Activated naive CD8-positive, alpha-beta T cell treated with anti-CD3 and anti-CD28 coated beads, Interleukin-2, amount 50 U/mL, for 24 hours (primary cell): ENCODE measurements at regions not wholly inside any gene's neighbourhood (a gene's known extent, or its start where the extent isn't known, plus 50 kb on each side); places are given as distances from the start of the nearest gene placed in this dataset.
"Not testable (repeated sequence)": the region's sequence is repeated elsewhere in the genome, so short reads cannot be mapped to it uniquely, and the experiment has no call there.

Experiments used
- ATAC-seq: fragments of 150-1000 bp; cut with Tn5 transposase; one replicate; pipeline ENCODE4 v1.10.0; 2021
- DNase-seq: peaks from one replicate; pipeline ENCODE4 v3.0.0; 2021
- H3K27ac Mint-ChIP-seq: one replicate; pipeline ENCODE4 v1.8.0; 2021; ENCODE audit warnings: mild to moderate bottlenecking, mixed read lengths
- H3K27me3 Mint-ChIP-seq: one replicate; pipeline ENCODE4 v1.8.0; 2021; ENCODE audit warnings: mixed read lengths
- H3K36me3 Mint-ChIP-seq: one replicate; pipeline ENCODE4 v1.8.0; 2021; ENCODE audit warnings: low read depth, mixed read lengths
- H3K4me1 Mint-ChIP-seq: one replicate; pipeline ENCODE4 v1.8.0; 2021; ENCODE audit warnings: mixed read lengths
- H3K4me3 Mint-ChIP-seq: one replicate; pipeline ENCODE4 v1.8.0; 2021; ENCODE audit warnings: mild to moderate bottlenecking, moderate library complexity, mixed read lengths
- H3K9me3 Mint-ChIP-seq: one replicate; pipeline ENCODE4 v1.8.0; 2021; ENCODE audit warnings: mixed read lengths

DNA sequence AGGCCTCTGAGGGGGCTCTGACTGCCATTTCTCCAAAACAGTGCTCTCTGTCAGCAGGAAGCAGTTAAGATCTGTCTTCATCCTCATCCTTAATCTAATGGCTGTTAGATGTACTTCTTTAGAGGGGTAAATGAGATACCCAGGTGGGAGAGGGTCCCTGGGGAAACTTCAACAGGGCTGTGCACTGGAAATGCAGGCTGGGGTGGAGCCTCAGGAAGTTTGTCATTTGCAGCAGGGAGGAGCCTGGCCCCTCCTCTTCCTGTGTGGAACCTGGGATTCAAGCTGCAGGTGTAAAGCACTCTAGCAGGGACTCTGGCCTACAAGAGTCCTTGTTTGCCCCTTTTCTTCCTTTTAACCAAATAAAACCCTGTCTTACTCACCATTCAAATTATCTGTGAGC, 1173.6 kb downstream of the OTOL1 start:
- H3K27ac Mint-ChIP-seq, result no peak overlapping the region
- H3K27me3 Mint-ChIP-seq, result no peaks in the 10 kb centered on the region
- DNase-seq (no peak), ATAC-seq (no peak)
- H3K4me3 Mint-ChIP-seq, result no peak overlapping the region
- no peaks in the 10 kb centered on the region for H3K4me1 Mint-ChIP-seq
- H3K36me3 Mint-ChIP-seq, result no peaks in the 10 kb centered on the region
- peaks cover 4% of the 10 kb centered on the region for H3K9me3 Mint-ChIP-seq

- no peaks in the 10 kb centered on the region for H3K27me3 Mint-ChIP-seq
- no peaks in the 10 kb centered on the region for H3K36me3 Mint-ChIP-seq
- no peak overlapping the region for H3K27ac Mint-ChIP-seq
- no peak for DNase-seq
- H3K4me3 Mint-ChIP-seq, result no peak overlapping the region
- ATAC-seq, result no peak
- H3K9me3 Mint-ChIP-seq, result peaks cover 4% of the 10 kb centered on the region
- H3K4me1 Mint-ChIP-seq, result no peaks in the 10 kb centered on the region
These were observed 1180.9 kb downstream of the OTOL1 start for GRCh38 chr3:162677475-162677874.

DNA sequence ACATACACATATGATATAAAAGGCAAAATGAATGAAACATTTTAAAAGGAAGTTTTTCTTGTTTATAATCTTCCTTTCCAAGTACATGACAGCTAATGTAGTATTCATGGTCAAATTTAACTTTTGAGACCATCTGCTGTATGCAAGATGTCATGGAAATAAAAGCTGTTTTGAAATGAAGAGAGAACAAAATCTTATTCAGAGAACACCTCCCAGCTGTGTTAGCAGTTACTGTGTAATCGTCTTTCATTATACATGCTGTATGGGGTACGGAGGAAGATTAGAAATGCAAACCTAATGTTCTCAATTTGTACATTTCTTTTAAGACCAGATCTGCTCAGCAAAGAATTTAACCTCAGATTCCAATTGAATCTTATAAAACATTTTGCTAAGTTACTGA, 1182.3 kb downstream of the OTOL1 start:
- no peaks in the 10 kb centered on the region for H3K27me3 Mint-ChIP-seq
- ATAC-seq (no peak), DNase-seq (no peak)
- no peak overlapping the region for H3K27ac Mint-ChIP-seq
- peaks cover 4% of the 10 kb centered on the region for H3K9me3 Mint-ChIP-seq
- no peaks in the 10 kb centered on the region for H3K36me3 Mint-ChIP-seq
- no peaks in the 10 kb centered on the region for H3K4me1 Mint-ChIP-seq
- no peak overlapping the region for H3K4me3 Mint-ChIP-seq

GRCh38 chr3:162684260-162684659, 1187.7 kb downstream of the OTOL1 start:
- ATAC-seq (no peak), DNase-seq (no peak)
- no peaks in the 10 kb centered on the region for H3K27me3 Mint-ChIP-seq
- no peak overlapping the region for H3K27ac Mint-ChIP-seq
- no peak overlapping the region for H3K4me3 Mint-ChIP-seq
- peaks cover 11% of the 10 kb centered on the region for H3K9me3 Mint-ChIP-seq
- H3K4me1 Mint-ChIP-seq, result no peaks in the 10 kb centered on the region
- no peaks in the 10 kb centered on the region for H3K36me3 Mint-ChIP-seq

GRCh38 chr3:162699291-162699690, 1202.7 kb downstream of the OTOL1 start:
- no peaks in the 10 kb centered on the region for H3K27me3 Mint-ChIP-seq
- ATAC-seq, result no peak

GRCh38 chr3:162701211-162701610, 1204.6 kb downstream of the OTOL1 start:
- H3K36me3 Mint-ChIP-seq, result no peaks in the 10 kb centered on the region
- no peaks in the 10 kb centered on the region for H3K9me3 Mint-ChIP-seq
- ATAC-seq (no peak), DNase-seq (no peak)
- no peaks in the 10 kb centered on the region for H3K27me3 Mint-ChIP-seq
- H3K27ac Mint-ChIP-seq, result no peak overlapping the region
- no peaks in the 10 kb centered on the region for H3K4me1 Mint-ChIP-seq
- no peak overlapping the region for H3K4me3 Mint-ChIP-seq

More at GRCh38 chr3:162699291-162699690, 1202.7 kb downstream of the OTOL1 start:
- no peaks in the 10 kb centered on the region for H3K4me1 Mint-ChIP-seq
- no peaks in the 10 kb centered on the region for H3K36me3 Mint-ChIP-seq
- H3K4me3 Mint-ChIP-seq, result no peak overlapping the region
- H3K27ac Mint-ChIP-seq, result no peak overlapping the region
- DNase-seq, result no peak
- no peaks in the 10 kb centered on the region for H3K9me3 Mint-ChIP-seq

GRCh38 chr3:162702768-162703385, 1206.3 kb downstream of the OTOL1 start:
- H3K27me3 Mint-ChIP-seq, result no peaks in the 10 kb centered on the region
- H3K4me3 Mint-ChIP-seq, result no peak overlapping the region
- H3K27ac Mint-ChIP-seq, result no peak overlapping the region
- H3K4me1 Mint-ChIP-seq, result no peaks in the 10 kb centered on the region
- ATAC-seq (no peak), DNase-seq (no peak)
- H3K9me3 Mint-ChIP-seq, result no peaks in the 10 kb centered on the region
- H3K36me3 Mint-ChIP-seq, result no peaks in the 10 kb centered on the region

DNA sequence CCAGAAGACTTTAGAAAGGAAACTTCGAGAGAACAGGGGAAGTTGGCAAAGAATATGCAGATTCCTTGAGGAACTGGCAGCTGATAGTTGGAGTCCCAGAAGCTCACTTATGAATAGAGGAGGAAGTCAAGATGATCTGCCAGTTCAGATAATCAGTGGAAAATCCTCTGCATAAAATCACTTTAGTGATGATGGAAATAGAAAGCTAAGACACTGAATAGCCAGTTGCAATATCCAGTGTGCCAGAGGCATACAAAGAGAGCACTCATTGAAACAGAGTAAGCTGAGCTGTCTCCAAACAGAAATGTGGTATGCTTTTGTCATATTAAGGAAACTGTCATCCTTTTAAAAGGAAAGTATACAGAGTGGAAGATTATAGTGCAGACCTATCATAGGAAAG, 1207.6 kb downstream of the OTOL1 start:
- no peak for DNase-seq

GRCh38 chr3:162704799-162705385, 1208.3 kb downstream of the OTOL1 start:
- Mint-ChIP-seq H3K36me3 (no peaks in the 10 kb centered on the region), H3K4me3 (no peak overlapping the region), H3K9me3 (no peaks in the 10 kb centered on the region), H3K27ac (no peak overlapping the region), H3K27me3 (no peaks in the 10 kb centered on the region), H3K4me1 (no peaks in the 10 kb centered on the region)
- DNase-seq (no peak), ATAC-seq (no peak)

More for the DNA sequence above, 1207.6 kb downstream of the OTOL1 start:
- no peak for ATAC-seq
- H3K9me3 Mint-ChIP-seq, result no peaks in the 10 kb centered on the region
- H3K36me3 Mint-ChIP-seq, result no peaks in the 10 kb centered on the region
- no peaks in the 10 kb centered on the region for H3K27me3 Mint-ChIP-seq
- no peaks in the 10 kb centered on the region for H3K4me1 Mint-ChIP-seq
- no peak overlapping the region for H3K4me3 Mint-ChIP-seq
- no peak overlapping the region for H3K27ac Mint-ChIP-seq

DNA sequence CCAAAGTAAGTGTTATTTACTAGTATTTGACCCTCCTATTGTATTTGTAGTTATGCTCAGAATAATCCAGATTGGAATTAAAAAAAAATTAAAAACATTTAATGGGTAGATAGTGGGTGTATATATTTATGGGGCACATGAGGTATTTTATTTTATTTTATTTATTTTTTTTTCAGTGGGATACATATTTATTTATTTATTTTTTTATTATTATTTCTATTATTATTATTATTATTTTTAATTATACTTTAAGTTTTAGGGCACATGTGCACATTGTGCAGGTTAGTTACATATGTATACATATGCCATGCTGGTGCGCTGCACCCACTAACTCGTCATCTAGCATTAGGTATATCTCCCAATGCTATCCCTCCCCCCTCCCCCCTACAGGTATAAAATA, 1211.8 kb downstream of the OTOL1 start:
- DNase-seq, H3K4me1 Mint-ChIP-seq, H3K4me3 Mint-ChIP-seq, H3K36me3 Mint-ChIP-seq, ATAC-seq, H3K27ac Mint-ChIP-seq, H3K27me3 Mint-ChIP-seq, H3K9me3 Mint-ChIP-seq: not testable (repeated sequence)

DNA sequence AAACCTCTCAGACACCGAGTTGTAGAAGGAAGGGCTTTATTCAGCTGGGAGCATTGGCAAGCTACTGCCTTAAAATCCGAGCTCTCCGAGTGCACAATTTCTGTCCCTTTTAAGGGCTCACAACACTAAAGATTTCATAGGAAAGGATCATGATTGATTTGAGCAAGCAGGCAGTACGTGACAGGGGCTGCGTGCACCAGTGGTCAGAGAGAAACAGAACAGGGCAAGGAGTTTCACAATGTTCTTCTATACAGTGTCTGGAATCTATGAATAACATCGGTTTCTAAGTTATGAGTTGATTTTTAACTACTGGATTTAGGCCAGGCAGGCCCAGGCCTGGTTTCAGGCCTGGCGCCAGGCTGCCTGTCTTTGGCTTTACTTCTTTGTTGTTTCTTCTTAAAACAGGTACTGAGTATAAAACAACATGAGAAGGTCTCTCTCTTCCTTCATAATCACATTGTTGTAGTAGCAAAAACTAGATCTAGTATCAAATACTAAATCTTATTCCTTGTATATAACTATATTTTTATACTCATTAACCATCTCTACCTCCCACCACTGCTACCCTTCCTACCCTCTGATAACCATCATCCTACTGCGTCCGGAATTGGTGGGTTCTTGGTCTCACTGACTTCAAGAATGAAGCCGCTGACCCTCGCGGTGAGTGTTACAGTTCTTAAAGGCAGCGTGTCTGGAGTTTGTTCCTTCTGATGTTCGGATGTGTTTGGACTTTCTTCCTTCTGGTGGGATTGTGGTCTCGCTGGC, 1212.5 kb downstream of the OTOL1 start:
- not testable (repeated sequence) for H3K27ac Mint-ChIP-seq, H3K27me3 Mint-ChIP-seq, H3K9me3 Mint-ChIP-seq, H3K36me3 Mint-ChIP-seq, DNase-seq, H3K4me3 Mint-ChIP-seq, ATAC-seq, H3K4me1 Mint-ChIP-seq

DNA sequence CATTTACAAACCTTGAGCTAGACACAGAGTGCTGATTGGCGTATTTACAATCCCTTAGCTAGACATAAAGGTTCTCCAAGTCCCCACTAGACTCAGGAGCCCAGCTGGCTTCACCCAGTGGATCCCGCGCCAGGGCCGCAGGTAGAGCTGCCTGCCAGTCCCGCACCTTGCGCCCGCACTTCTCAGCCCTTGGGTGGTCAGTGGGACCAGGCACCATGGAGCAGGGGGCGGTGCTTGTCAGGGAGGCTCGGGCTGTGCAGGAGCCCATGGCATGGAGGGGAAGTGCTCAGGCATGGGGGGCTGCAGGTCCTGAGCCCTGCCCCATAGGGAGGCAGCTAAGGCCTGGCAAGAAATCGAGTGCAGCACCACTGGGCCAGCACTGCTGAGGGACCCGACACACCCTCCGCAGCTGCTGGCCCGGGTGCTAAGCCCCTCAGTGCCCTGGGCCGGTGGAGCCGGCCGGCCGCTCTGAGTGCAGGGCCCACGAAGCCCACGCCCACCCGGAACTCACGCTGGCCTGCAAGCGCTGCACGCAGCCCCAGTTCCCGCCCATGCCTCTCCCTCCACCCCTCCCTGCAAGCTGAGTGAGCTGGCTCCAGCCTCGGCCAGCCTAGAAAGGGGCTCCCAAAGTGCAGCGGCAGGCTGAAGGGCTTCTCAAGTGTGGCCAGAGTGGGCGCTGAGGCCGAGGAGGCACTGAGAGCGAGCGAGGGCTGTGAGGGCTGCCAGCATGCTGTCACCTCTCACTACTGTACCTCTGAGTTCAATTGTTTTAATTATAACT, 1213.9 kb downstream of the OTOL1 start:
- H3K9me3 Mint-ChIP-seq, result no peaks in the 10 kb centered on the region
- DNase-seq, result no peak
- H3K27me3 Mint-ChIP-seq, result no peaks in the 10 kb centered on the region
- ATAC-seq, result no peak
- H3K36me3 Mint-ChIP-seq, result no peaks in the 10 kb centered on the region
- H3K27ac Mint-ChIP-seq, result no peak overlapping the region
- H3K4me3 Mint-ChIP-seq, result no peak overlapping the region
- no peaks in the 10 kb centered on the region for H3K4me1 Mint-ChIP-seq

- H3K9me3 Mint-ChIP-seq, H3K27me3 Mint-ChIP-seq, H3K4me1 Mint-ChIP-seq: not testable (repeated sequence)
These were observed 1220.5 kb downstream of the OTOL1 start for GRCh38 chr3:162717074-162717473.

GRCh38 chr3:162718697-162719096, 1222.1 kb downstream of the OTOL1 start:
- Mint-ChIP-seq H3K4me3 (no peak overlapping the region), H3K4me1 (no peaks in the 10 kb centered on the region), H3K27ac (no peak overlapping the region), H3K9me3 (peaks cover 5% of the 10 kb centered on the region), H3K36me3 (no peaks in the 10 kb centered on the region), H3K27me3 (no peaks in the 10 kb centered on the region)
- ATAC-seq (no peak), DNase-seq (no peak)

More at GRCh38 chr3:162717074-162717473, 1220.5 kb downstream of the OTOL1 start:
- H3K36me3 Mint-ChIP-seq, ATAC-seq, H3K4me3 Mint-ChIP-seq, DNase-seq, H3K27ac Mint-ChIP-seq: not testable (repeated sequence)
